CD4-positive, alpha-beta T cell treated with Interleukin-21 for 1 hour (primary cell): ENCODE measurements at regions not wholly inside any gene's neighbourhood (a gene's known extent, or its start where the extent isn't known, plus 50 kb on each side); places are given as distances from the start of the nearest gene placed in this dataset.

Source experiments
- DNase-seq: peaks from one replicate; pipeline ENCODE4 v3.0.0-alpha.2; 2020

GRCh38 chr9:80020530-80020929 lies 448.8 kb downstream of the TLE4 start:
- no peak for DNase-seq

DNA sequence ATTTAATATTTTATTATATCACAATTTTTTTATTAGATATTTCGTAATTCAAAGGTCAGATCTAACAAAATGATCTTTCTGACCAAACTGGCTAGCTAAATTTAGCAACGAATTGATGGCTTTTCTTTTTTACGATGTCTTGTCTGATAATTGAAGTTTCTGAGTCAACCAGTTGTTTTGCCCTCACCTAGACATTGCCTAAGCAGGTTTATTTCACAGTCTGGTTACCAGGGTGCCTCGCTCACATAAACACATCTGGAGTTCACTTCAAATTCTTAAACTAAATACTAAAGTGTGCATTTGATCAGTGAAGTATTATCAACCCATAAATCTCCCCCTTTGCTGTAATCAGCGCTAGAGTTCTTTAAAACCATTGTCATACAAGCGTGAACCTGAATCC lies 448.3 kb downstream of the TLE4 start:
- no peak for DNase-seq

DNA sequence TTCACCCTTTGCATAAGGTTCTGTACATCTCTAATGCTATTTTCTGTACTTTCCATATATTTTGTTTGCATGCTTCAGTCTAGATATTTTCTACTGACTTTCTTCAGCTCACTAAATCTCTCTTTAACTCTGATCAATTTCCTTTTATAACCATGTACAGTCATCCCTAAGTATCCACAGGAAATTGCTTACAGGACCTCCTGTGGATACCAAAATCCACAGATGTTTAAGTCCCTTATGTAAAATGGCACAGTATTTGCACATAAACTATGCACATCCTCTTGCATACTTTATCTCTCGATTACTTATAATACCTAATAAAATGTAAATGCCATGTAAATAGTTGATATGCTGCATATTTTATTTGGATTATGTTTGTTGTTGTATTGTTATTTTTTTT lies 442.1 kb downstream of the TLE4 start:
- DNase-seq = no peak

GRCh38 chr9:80012557-80013330 lies 441.0 kb downstream of the TLE4 start:
- no peak for DNase-seq

- DNase-seq = no peak
These were observed 437.4 kb downstream of the TLE4 start for GRCh38 chr9:80009204-80009603.

GRCh38 chr9:80004714-80005113 lies 432.9 kb downstream of the TLE4 start:
- DNase-seq = no peak

- DNase-seq = no peak
These were observed 418.8 kb downstream of the TLE4 start for GRCh38 chr9:79990536-79990935.

GRCh38 chr9:79989079-79989478 lies 417.3 kb downstream of the TLE4 start:
- DNase-seq = no peak

- no peak for DNase-seq
These were observed 416.4 kb downstream of the TLE4 start for GRCh38 chr9:79988126-79988525.

- DNase-seq = no peak
These were observed 414.7 kb downstream of the TLE4 start for GRCh38 chr9:79986437-79986836.

DNA sequence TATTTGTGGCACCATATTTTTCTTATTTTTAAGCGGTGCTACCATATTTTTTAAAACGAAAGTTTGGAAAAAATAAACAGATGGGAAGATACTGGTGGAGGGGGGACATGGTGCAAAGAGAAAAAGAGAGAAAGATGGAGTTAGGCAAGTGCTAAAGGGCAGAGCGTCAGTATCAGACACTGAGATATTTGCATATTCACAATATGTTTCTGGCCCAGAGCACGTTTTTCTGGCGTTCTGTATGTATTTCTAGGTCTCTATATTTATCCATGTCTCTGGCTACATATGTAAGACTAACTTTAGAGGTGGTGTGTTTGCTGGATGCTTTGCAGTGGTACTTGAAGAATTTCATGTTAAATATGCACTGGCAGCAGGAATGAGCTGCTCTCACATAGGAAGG lies 414.0 kb downstream of the TLE4 start:
- DNase-seq = no peak

GRCh38 chr9:79985264-79985663 lies 413.5 kb downstream of the TLE4 start:
- DNase-seq = no peak

DNA sequence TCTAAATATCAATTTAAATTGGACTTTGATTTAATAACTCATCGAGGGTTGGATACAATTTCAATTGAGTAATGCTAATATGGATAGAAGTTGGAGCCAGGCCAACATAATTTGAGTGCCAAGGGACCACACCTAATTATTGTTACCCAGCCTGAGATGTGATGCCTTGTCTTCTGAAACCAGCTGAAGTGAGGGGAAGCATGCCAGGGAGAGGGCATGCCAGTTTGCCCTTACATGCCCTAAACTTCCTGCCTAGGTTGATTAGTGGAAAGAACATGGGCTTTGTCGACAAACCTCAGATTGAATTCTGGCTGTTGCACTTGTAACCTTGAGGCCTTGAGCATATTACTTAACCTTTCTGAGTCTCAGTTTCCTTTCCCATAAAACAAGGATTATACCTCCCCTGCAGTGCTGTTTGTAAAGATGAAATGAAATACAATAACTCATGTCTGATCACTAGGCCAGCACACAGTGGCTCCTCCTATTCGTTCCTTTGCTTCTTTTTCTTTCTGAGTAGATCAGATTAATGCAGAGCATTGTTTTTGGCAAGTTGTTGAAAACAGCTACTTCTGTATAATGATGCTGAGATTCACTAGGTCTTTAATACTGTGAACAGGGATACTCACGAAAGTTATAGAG lies 412.8 kb downstream of the TLE4 start:
- no peak for DNase-seq

GRCh38 chr9:79980432-79980831 lies 408.7 kb downstream of the TLE4 start:
- no peak for DNase-seq

- no peak for DNase-seq
These were observed 405.9 kb downstream of the TLE4 start for GRCh38 chr9:79977510-79978197.

DNA sequence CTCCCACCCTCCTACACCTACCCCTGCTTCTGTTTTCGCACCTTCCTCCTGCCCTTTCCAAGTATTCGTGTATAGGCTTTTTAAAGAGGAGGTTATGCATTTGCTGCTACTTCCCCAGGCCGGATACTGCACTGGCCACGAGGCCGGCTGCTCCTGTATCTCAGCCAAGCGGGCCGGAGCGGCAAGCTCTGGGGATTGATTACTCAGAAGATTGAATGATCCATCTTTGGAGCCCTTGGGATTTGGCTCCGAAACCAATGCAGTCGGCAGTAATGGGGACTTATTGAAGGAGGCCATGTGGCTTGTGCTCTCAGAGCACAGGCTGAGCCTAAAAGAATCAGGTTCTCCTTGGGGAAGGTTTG lies 405.3 kb downstream of the TLE4 start:
- DNase-seq = no peak

DNA sequence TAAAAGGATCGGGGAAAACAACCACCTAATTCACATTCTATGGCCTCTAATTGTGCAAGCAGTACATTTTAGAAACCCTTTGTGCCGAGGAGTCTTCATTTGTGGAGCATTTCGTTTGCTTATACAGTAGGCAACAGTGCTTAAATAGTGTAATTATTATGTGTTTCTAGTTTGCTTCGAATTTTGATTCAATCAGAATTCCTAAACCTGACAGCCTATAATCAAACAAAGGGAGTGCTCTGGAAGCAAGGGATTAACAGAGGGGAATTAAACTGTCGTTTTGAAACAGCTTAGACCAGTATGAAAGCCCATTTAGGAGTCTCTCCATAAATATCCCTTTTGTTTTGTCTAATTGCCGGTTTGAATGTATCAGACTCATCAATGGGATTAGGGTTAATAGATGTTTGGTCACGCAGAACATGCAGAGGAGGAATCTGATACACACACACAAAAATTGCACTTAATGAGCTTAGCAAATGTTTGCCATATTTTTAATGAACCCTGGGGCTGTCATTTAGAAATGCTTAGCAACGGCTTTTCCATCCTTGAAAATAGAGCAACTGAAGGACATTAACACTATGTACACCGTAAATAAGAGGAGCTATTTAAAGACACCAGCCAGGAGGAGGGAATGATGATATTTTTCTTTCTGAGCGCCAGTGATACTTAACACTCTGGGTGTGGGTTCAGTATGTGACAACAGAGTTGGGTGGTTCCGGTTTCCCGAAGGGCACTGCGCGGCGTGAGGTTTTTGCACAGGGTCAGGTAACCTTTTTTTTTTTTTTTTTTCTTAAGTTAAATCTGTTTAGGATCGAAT lies 404.7 kb downstream of the TLE4 start:
- DNase-seq = no peak

GRCh38 chr9:79975621-79976256 lies 404.0 kb downstream of the TLE4 start:
- no peak for DNase-seq

- no peak for DNase-seq
These were observed 403.1 kb downstream of the TLE4 start for GRCh38 chr9:79974806-79975422.

DNA sequence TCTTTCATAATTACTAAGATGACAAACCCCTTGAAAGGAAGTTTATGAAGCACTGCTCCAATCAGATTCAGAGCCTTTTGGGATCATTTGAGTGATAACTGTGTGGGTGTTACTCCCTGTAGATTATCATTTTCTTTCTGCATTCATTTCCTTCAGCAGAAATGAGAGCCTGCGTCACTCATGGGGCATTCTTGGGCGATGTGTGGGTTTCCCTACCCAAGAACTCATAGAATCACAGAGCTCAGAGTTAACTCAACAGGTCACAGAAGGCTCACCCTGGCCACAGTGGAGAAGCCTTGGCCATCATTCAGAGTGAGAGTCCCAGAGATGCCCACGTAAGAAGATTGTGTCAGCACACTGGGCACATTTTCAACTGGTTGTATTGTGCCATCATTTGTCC lies 401.9 kb downstream of the TLE4 start:
- no peak for DNase-seq

GRCh38 chr9:79970146-79970425 lies 398.3 kb downstream of the TLE4 start:
- no peak for DNase-seq

- no peak for DNase-seq
These were observed 397.8 kb downstream of the TLE4 start for GRCh38 chr9:79969393-79970145.
